Skeletal muscle cell (primary cell): ENCODE measurements at regions not wholly inside any gene's neighbourhood (a gene's known extent, or its start where the extent isn't known, plus 50 kb on each side); places are given as distances from the start of the nearest gene placed in this dataset.

ENCODE experiments used
- DNase-seq: peaks from one replicate; pipeline ENCODE4 v3.0.0-alpha.2; 2010; ENCODE audit warnings: low read depth
- H3K4me3 ChIP-seq: 2 replicates; pipeline ENCODE4 v1.5.1; 2011; ENCODE audit warnings: low read depth, mild to moderate bottlenecking, control low read depth, low read length, moderate library complexity

GRCh38 chr18:22641958-22642357, 224.2 kb upstream of the CTAGE1 start:
- DNase-seq = no peak
- H3K4me3 ChIP-seq = no peak overlapping the region

GRCh38 chr18:22643731-22644130, 226.0 kb upstream of the CTAGE1 start:
- H3K4me3 ChIP-seq = no peak overlapping the region
- DNase-seq = no peak

GRCh38 chr18:22650247-22650646, 232.5 kb upstream of the CTAGE1 start:
- no peak overlapping the region for H3K4me3 ChIP-seq
- DNase-seq = no peak

GRCh38 chr18:22657619-22658018, 239.9 kb upstream of the CTAGE1 start:
- no peak for DNase-seq
- no peak overlapping the region for H3K4me3 ChIP-seq

- no peak for DNase-seq
- H3K4me3 ChIP-seq = no peak overlapping the region
Measured at GRCh38 chr18:22658318-22658717, 240.6 kb upstream of the CTAGE1 start.

- H3K4me3 ChIP-seq = no peak overlapping the region
- no peak for DNase-seq
Measured at GRCh38 chr18:22663378-22663777, 245.7 kb upstream of the CTAGE1 start.

GRCh38 chr18:22666411-22666940, 248.8 kb upstream of the CTAGE1 start:
- H3K4me3 ChIP-seq = no peak overlapping the region
- DNase-seq = no peak

- no peak overlapping the region for H3K4me3 ChIP-seq
- no peak for DNase-seq
Measured at GRCh38 chr18:22667156-22667555, 249.4 kb upstream of the CTAGE1 start.

- H3K4me3 ChIP-seq = no peak overlapping the region
- peak; percentile 62 for DNase-seq
Measured at GRCh38 chr18:22667616-22668422, 250.1 kb upstream of the CTAGE1 start.

GRCh38 chr18:22668496-22668895, 250.8 kb upstream of the CTAGE1 start:
- H3K4me3 ChIP-seq = no peak overlapping the region
- DNase-seq = no peak

GRCh38 chr18:22670914-22671313, 253.2 kb upstream of the CTAGE1 start:
- DNase-seq = no peak
- H3K4me3 ChIP-seq = no peak overlapping the region

- H3K4me3 ChIP-seq = no peak overlapping the region
- no peak for DNase-seq
Measured at GRCh38 chr18:22673182-22673862, 255.6 kb upstream of the CTAGE1 start.

- no peak overlapping the region for H3K4me3 ChIP-seq
- peak; percentile 94 for DNase-seq
Measured at GRCh38 chr18:22674272-22674671, 256.6 kb upstream of the CTAGE1 start.

- H3K4me3 ChIP-seq = no peak overlapping the region
- DNase-seq = no peak
Measured at GRCh38 chr18:22675006-22675405, 257.3 kb upstream of the CTAGE1 start.

- no peak overlapping the region for H3K4me3 ChIP-seq
- no peak for DNase-seq
Measured at GRCh38 chr18:22676423-22676822, 256.7 kb upstream of the RBBP8 start.

GRCh38 chr18:22678486-22678885, 254.6 kb upstream of the RBBP8 start:
- H3K4me3 ChIP-seq = no peak overlapping the region
- no peak for DNase-seq

- no peak for DNase-seq
- H3K4me3 ChIP-seq = no peak overlapping the region
Measured at GRCh38 chr18:22680944-22681343, 252.2 kb upstream of the RBBP8 start.

- DNase-seq = no peak
Measured at GRCh38 chr18:22681908-22682307, 251.2 kb upstream of the RBBP8 start.

GRCh38 chr18:22682720-22683119, 250.4 kb upstream of the RBBP8 start:
- no peak for DNase-seq
- no peak overlapping the region for H3K4me3 ChIP-seq

More at GRCh38 chr18:22681908-22682307, 251.2 kb upstream of the RBBP8 start:
- H3K4me3 ChIP-seq = no peak overlapping the region

- no peak overlapping the region for H3K4me3 ChIP-seq
- peak; percentile 89 for DNase-seq
Measured at GRCh38 chr18:22683196-22683676, 249.9 kb upstream of the RBBP8 start.

- no peak overlapping the region for H3K4me3 ChIP-seq
- DNase-seq = no peak
Measured at GRCh38 chr18:22683786-22684185, 249.3 kb upstream of the RBBP8 start.
